ENCODE measurements at regions not wholly inside any gene's neighbourhood (a gene's known extent, or its start where the extent isn't known, plus 50 kb on each side); places are given as distances from the start of the nearest gene placed in this dataset.
"Not testable (repeated sequence)": the region's sequence is repeated elsewhere in the genome, so short reads cannot be mapped to it uniquely, and the experiment has no call there.

DNA sequence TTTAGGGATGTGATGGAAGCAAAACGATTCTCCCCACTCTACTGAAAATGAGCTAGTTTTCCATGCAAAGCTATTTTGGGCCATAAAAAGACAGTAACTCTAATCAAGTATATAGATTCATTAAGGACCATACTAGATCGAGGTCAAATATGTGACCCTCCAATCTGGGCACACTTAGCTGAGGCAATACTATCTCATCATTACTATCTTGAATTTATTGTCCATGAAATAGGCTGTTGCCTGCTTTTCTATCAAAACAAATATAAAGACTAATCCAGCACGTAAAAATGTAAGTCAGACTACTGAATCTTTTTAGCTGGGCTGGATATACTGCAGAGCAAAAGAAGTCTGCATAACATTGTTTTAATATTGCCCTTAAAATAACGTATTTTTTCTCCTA is 943.1 kb downstream of the NR2F1-AS1 start:
- TF ChIP-seq, protein P1, sequence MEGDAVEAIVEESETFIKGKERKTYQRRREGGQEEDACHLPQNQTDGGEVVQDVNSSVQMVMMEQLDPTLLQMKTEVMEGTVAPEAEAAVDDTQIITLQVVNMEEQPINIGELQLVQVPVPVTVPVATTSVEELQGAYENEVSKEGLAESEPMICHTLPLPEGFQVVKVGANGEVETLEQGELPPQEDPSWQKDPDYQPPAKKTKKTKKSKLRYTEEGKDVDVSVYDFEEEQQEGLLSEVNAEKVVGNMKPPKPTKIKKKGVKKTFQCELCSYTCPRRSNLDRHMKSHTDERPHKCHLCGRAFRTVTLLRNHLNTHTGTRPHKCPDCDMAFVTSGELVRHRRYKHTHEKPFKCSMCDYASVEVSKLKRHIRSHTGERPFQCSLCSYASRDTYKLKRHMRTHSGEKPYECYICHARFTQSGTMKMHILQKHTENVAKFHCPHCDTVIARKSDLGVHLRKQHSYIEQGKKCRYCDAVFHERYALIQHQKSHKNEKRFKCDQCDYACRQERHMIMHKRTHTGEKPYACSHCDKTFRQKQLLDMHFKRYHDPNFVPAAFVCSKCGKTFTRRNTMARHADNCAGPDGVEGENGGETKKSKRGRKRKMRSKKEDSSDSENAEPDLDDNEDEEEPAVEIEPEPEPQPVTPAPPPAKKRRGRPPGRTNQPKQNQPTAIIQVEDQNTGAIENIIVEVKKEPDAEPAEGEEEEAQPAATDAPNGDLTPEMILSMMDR (conservative IDR thresholded peaks at IDR 0.05; ENCODE audit: low read depth, low read length), result no peak
- no peak for DNase-seq (ENCODE audit: low read depth)
- H3K4me3 ChIP-seq (ENCODE audit: low read depth, low read length), result no peak overlapping the region

DNA sequence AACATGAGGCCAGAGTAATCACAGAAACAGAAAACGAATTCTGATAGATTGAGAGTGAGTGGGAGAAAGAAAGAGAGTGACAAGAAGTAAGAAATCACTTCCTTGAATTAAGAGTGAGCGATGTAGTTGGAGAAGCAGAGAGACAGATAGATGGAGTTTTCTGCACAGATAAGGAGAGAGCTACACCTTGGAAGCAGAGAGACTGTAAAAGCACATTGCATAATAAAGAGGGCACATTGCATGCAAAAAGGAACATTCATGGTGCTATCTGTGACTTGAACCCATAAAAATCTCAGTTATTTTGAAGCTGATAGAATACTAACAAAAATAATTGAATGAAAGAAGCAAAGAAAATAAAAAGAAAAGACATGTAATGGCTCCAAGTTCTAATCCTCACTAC is 943.8 kb downstream of the NR2F1-AS1 start:
- no peak for DNase-seq (ENCODE audit: low read depth)
- H3K4me3 ChIP-seq (ENCODE audit: low read depth, low read length), result no peak overlapping the region
- TF ChIP-seq, protein P1 (conservative IDR thresholded peaks at IDR 0.05; ENCODE audit: low read depth, low read length), result no peak

DNA sequence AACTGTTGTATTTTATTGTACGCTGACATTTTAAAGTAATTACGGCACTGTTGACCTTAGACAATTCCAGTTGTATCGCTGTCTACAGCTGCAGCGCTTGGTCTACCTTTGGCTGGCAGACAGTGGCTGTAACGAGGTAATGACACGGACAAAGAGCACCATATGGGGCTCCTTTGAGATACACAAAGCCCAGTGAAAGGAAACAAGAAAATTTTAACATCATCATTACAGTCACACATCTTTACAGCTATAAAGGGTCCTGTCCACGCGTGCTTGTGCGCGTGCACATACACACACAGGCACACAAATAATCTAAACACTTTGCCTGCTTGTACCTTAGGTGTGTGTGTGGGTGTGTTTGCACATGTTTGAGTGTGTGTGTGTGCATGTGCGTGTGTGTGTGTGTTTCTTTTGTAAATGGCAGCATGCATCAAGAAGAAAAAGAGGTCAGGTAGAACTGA is 946.0 kb downstream of the NR2F1-AS1 start:
- TF ChIP-seq, protein P1 (conservative IDR thresholded peaks at IDR 0.05; ENCODE audit: low read depth, low read length), result no peak
- no peak for DNase-seq (ENCODE audit: low read depth)
- H3K4me3 ChIP-seq (ENCODE audit: low read depth, low read length), result no peak overlapping the region

DNA sequence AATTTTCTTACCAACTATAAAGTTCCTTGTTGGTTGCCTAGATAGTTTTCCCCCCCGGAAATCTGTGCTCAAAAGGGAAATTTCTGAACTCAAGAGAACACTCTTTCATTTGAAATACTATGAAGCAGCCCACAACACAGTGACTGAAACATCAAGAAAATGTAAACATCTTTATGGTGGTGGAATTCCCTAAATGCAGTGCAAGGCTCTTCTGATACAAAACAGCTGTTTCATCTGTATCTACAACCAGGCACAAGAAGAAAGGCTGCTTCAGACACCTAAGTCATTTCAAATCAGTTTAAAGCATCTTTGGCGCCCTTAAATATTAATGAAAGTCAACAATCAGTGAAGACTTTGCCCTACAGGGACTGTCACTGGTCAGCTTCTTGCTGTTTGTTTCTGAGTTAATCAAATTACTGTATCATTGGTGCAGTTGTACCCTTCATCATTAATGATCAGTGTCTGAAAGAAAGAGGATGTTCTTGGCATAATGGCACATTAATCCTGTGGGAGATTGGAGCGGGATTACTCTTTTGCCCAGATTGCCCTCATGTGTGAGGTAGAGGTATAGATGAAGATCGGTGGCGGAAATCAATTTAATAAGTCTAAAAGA is 947.0 kb downstream of the NR2F1-AS1 start:
- TF ChIP-seq, protein P1 (conservative IDR thresholded peaks at IDR 0.05; ENCODE audit: low read depth, low read length), result no peak
- no peak for DNase-seq (ENCODE audit: low read depth)
- no peak overlapping the region for H3K4me3 ChIP-seq (ENCODE audit: low read depth, low read length)

DNA sequence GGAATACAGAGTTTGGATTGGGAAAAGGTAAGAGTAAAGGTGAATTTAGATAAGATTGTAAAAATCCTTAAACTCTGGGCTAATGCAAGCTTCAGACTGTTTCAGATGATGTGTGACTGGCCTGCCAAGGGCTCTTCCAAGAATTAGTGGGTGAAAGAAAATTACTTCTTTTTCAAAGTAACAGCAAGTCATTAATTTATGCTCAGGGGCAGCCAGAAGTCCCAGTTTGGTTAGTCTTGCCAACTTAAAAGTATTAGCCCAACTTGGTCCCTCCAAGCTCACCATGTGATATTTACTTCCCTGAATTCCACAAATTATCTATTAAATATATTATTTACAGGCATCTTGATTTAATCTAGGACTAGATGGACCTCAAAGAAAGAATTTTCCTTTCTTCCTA is 947.8 kb downstream of the NR2F1-AS1 start:
- no peak overlapping the region for H3K4me3 ChIP-seq (ENCODE audit: low read depth, low read length)
- DNase-seq (ENCODE audit: low read depth), result no peak
- TF ChIP-seq, protein P1 (conservative IDR thresholded peaks at IDR 0.05; ENCODE audit: low read depth, low read length), result no peak

DNA sequence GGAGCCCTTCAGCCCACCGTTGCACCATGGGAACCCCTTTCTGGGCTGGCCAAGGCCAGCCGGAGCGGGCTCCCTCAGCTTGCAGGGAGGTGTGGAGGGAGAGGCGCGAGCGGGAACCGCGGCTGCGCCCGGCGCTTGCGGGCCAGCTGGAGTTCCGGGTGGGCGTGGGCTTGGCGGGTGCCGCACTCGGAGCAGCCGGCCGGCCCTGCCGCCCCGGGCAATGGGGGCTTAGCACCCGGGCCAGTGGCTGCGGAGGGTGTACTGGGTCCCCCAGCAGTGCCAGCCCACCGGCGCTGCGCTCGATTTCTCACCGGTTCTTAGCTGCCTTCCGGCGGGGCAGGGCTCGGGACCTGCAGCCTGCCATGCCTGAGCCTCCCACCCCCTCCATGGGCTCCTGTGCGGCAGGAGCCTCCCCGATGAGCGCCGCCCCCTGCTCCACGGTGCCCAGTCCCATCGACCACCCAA is 949.8 kb downstream of the NR2F1-AS1 start:
- not testable (repeated sequence) for H3K4me3 ChIP-seq (ENCODE audit: low read depth, low read length); DNase-seq (ENCODE audit: low read depth)

DNA sequence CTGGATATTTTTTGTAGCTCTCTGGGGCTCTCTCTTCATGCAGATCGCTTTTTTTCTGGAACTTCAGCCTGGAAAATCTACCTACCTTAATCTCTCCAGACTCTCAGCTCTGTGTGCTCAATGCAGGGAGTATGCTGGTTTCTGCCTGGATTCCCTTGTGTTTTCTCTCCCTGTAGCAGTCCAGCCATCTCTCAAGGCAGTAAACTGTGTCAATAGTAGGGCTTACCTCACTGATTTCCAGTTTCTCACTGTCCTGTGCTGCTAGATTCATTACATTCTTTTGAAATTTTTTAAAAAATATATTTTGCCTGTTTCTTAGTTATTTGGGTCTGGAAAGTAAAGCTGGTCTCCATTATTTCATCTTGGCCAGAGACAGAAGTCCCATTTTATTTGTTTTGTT is 951.4 kb downstream of the NR2F1-AS1 start:
- TF ChIP-seq, protein P1 (conservative IDR thresholded peaks at IDR 0.05; ENCODE audit: low read depth, low read length), result no peak
- H3K4me3 ChIP-seq (ENCODE audit: low read depth, low read length), result no peak overlapping the region
- DNase-seq (ENCODE audit: low read depth), result no peak

Measured in epithelial cell of proximal tubule (primary cell).